ENCODE measurements at regions not wholly inside any gene's neighbourhood (a gene's known extent, or its start where the extent isn't known, plus 50 kb on each side); places are given as distances from the start of the nearest gene placed in this dataset.

GRCh38 chr2:138202762-138203161 is 238.5 kb downstream of the HNMT start:
- Histone ChIP-seq H3K9ac (replicated peaks; ENCODE audit: extremely low read depth, insufficient read depth, low read length) (no peak overlapping the region), H3K36me3 (ENCODE audit: control insufficient read depth in 2 of 2, extremely low read depth in 1 of 2, insufficient read depth in 2 of 2, low read length in 2 of 2) (no peaks in the 10 kb centered on the region), H4K20me1 (replicated peaks; ENCODE audit: control insufficient read depth, extremely low read depth, insufficient read depth, low read length) (no peaks in the 10 kb centered on the region), H3K79me2 (ENCODE audit: control insufficient read depth, insufficient read depth, low read length) (no peaks in the 10 kb centered on the region), H3K27ac (ENCODE audit: insufficient read depth, low read depth, low read length) (no peak overlapping the region), H2AFZ (ENCODE audit: low read depth, low read length) (no peak overlapping the region), H3K27me3 (ENCODE audit: control insufficient read depth in 2 of 2, insufficient read depth in 2 of 2, low read length in 2 of 2) (no peaks in the 10 kb centered on the region), H3K4me2 (ENCODE audit: insufficient read depth, low read length) (no peak overlapping the region), H3K9me3 (replicated peaks; ENCODE audit: control insufficient read depth, insufficient read depth, low read length) (no peaks in the 10 kb centered on the region), H3K4me3 (replicated peaks in 1 of 3; ENCODE audit: insufficient read depth in 1 of 3, low read depth in 1 of 3, low read length in 3 of 3) (no peak overlapping the region), H3K9me1 (replicated peaks; ENCODE audit: control insufficient read depth, extremely low read depth, insufficient read depth, low read length) (no peaks in the 10 kb centered on the region), H3K4me1 (ENCODE audit: control insufficient read depth, extremely low read depth, insufficient read depth, low read length) (no peaks in the 10 kb centered on the region)
- POLR2A ChIA-PET: no interaction called here
- TF ChIP-seq EZH2 (IDR thresholded peaks at IDR 0.05; ENCODE audit: borderline replicate concordance, low read depth, low read length, severe bottlenecking) (no peak), POLR2A (IDR thresholded peaks at IDR 0.05; ENCODE audit: low read depth, low read length) (no peak), FOS (IDR thresholded peaks at IDR 0.05; ENCODE audit: borderline replicate concordance, insufficient read depth, low read length) (no peak)
- DNase-seq (ENCODE audit: low read depth, low spot score) (no peak), FAIRE-seq (no peak)
- intact Hi-C loops (cut with micrococcal nuclease) (no loop called here), dilution Hi-C loops (cut with MboI; ENCODE audit: extremely low pct_ligation_motif_present, low sequenced_read_pairs) (no loop called here)
- no TSS peak for BruUV-seq (replicated peaks)
- CTCF ChIA-PET: no interaction called here

GRCh38 chr2:138205281-138205680 is 241.0 kb downstream of the HNMT start:
- BruUV-seq (replicated peaks): no TSS peak
- Histone ChIP-seq H3K4me2 (ENCODE audit: insufficient read depth, low read length) (no peak overlapping the region), H3K27me3 (ENCODE audit: control insufficient read depth in 2 of 2, insufficient read depth in 2 of 2, low read length in 2 of 2) (no peaks in the 10 kb centered on the region), H3K79me2 (ENCODE audit: control insufficient read depth, insufficient read depth, low read length) (no peaks in the 10 kb centered on the region), H3K9ac (replicated peaks; ENCODE audit: extremely low read depth, insufficient read depth, low read length) (no peak overlapping the region), H3K4me1 (ENCODE audit: control insufficient read depth, extremely low read depth, insufficient read depth, low read length) (peaks cover 11% of the 10 kb centered on the region), H3K36me3 (ENCODE audit: control insufficient read depth in 2 of 2, extremely low read depth in 1 of 2, insufficient read depth in 2 of 2, low read length in 2 of 2) (no peaks in the 10 kb centered on the region), H3K27ac (ENCODE audit: insufficient read depth, low read depth, low read length) (no peak overlapping the region), H3K4me3 (replicated peaks in 1 of 3; ENCODE audit: insufficient read depth in 1 of 3, low read depth in 1 of 3, low read length in 3 of 3) (no peak overlapping the region), H3K9me1 (replicated peaks; ENCODE audit: control insufficient read depth, extremely low read depth, insufficient read depth, low read length) (no peaks in the 10 kb centered on the region), H2AFZ (ENCODE audit: low read depth, low read length) (no peak overlapping the region), H4K20me1 (replicated peaks; ENCODE audit: control insufficient read depth, extremely low read depth, insufficient read depth, low read length) (no peaks in the 10 kb centered on the region), H3K9me3 (replicated peaks; ENCODE audit: control insufficient read depth, insufficient read depth, low read length) (no peaks in the 10 kb centered on the region)
- CTCF ChIA-PET: no interaction called here
- TF ChIP-seq POLR2A (IDR thresholded peaks at IDR 0.05; ENCODE audit: low read depth, low read length): no peak
- TF ChIP-seq GATA2 (IDR thresholded peaks at IDR 0.05; ENCODE audit: insufficient read depth, insufficient read length, low read depth, low read length): no peak
- no peak for TF ChIP-seq POLR2AphosphoS5 (IDR thresholded peaks at IDR 0.05; ENCODE audit: insufficient read depth, low read depth, low read length)
- TF ChIP-seq EZH2 (IDR thresholded peaks at IDR 0.05; ENCODE audit: borderline replicate concordance, low read depth, low read length, severe bottlenecking): no peak
- TF ChIP-seq MAX (IDR thresholded peaks at IDR 0.05; ENCODE audit: insufficient read depth, insufficient read length): no peak
- TF ChIP-seq CTCF (IDR thresholded peaks at IDR 0.05; ENCODE audit: extremely low read depth in 1 of 2, insufficient read depth in 1 of 2, low read depth in 1 of 2, low read length in 2 of 2): no peak
- no peak for TF ChIP-seq FOS (IDR thresholded peaks at IDR 0.05; ENCODE audit: borderline replicate concordance, insufficient read depth, low read length)
- no peak for TF ChIP-seq MYC (IDR thresholded peaks at IDR 0.05; ENCODE audit: low read depth, low read length)
- no peak for TF ChIP-seq JUN (IDR thresholded peaks at IDR 0.05; ENCODE audit: borderline replicate concordance, insufficient read depth, insufficient read length, low read depth)
- POLR2A ChIA-PET: no interaction called here
- intact Hi-C loops (cut with micrococcal nuclease) (no loop called here), dilution Hi-C loops (cut with MboI; ENCODE audit: extremely low pct_ligation_motif_present, low sequenced_read_pairs) (no loop called here)
- FAIRE-seq (no peak), DNase-seq (ENCODE audit: low read depth, low spot score) (no peak)

Measured in endothelial cell of umbilical vein (primary cell).